Trophoblast cell (in vitro differentiated cells and primary cell): ENCODE measurements at regions not wholly inside any gene's neighbourhood (a gene's known extent, or its start where the extent isn't known, plus 50 kb on each side); places are given as distances from the start of the nearest gene placed in this dataset.
"Not testable (repeated sequence)": the region's sequence is repeated elsewhere in the genome, so short reads cannot be mapped to it uniquely, and the experiment has no call there.

Source experiments
- DNase-seq, 2 donors: peaks; one replicate each; pipeline ENCODE4 v3.0.0-alpha.2; 2016
- H2AFZ ChIP-seq: 2 replicates; pipeline ENCODE4 v1.6.1; 2013; ENCODE audit warnings: low read length, moderate library complexity, mild to moderate bottlenecking; ENCODE audit not compliant: insufficient read depth, poor library complexity
- H2AK5ac ChIP-seq: 2 replicates; pipeline ENCODE4 v1.6.1; 2013; ENCODE audit warnings: mild to moderate bottlenecking, low read length
- H2BK120ac ChIP-seq: 2 replicates; pipeline ENCODE4 v1.6.1; 2013; ENCODE audit warnings: low read length, mild to moderate bottlenecking, moderate library complexity; ENCODE audit not compliant: insufficient read depth, poor library complexity
- H2BK12ac ChIP-seq: 2 replicates; pipeline ENCODE4 v1.6.1; 2013; ENCODE audit warnings: mild to moderate bottlenecking, low read length, moderate library complexity
- H2BK5ac ChIP-seq: 2 replicates; pipeline ENCODE4 v1.6.1; 2013; ENCODE audit warnings: low read length, low read depth, moderate library complexity, mild to moderate bottlenecking; ENCODE audit not compliant: poor library complexity
- H3K14ac ChIP-seq: 2 replicates; pipeline ENCODE4 v1.6.1; 2013; ENCODE audit warnings: mild to moderate bottlenecking, low read length
- H3K18ac ChIP-seq: 2 replicates; pipeline ENCODE4 v1.6.1; 2013; ENCODE audit warnings: mild to moderate bottlenecking, low read length
- H3K23ac ChIP-seq: 2 replicates; pipeline ENCODE4 v1.6.1; 2013; ENCODE audit warnings: low read length
- H3K27ac ChIP-seq: 2 replicates; pipeline ENCODE4 v1.5.1; 2013; ENCODE audit warnings: low read depth, mild to moderate bottlenecking, inconsistent platforms, low read length, moderate library complexity
- H3K27me3 ChIP-seq: 2 replicates; pipeline ENCODE4 v1.6.1; 2013; ENCODE audit warnings: inconsistent platforms, mild to moderate bottlenecking, low read length, moderate library complexity; ENCODE audit not compliant: insufficient read depth
- H3K36me3 ChIP-seq, 2 experiments: 1 replicate in 1 of 2; 2 replicates in 1 of 2; pipeline ENCODE4 v1.6.1; 2013; ENCODE audit warnings: low read length in 2 of 2, mild to moderate bottlenecking in 2 of 2, moderate library complexity in 1 of 2; ENCODE audit not compliant: insufficient read depth in 2 of 2, control insufficient read depth in 1 of 2
- H3K4ac ChIP-seq: 2 replicates; pipeline ENCODE4 v1.6.1; 2013; ENCODE audit warnings: low read depth, mild to moderate bottlenecking, low read length, moderate library complexity
- H3K4me1 ChIP-seq, 2 experiments: 1 replicate in 1 of 2; 2 replicates in 1 of 2; pipeline ENCODE4 v1.6.1; 2013; ENCODE audit warnings: low read length in 2 of 2, mild to moderate bottlenecking in 2 of 2, moderate library complexity in 1 of 2; ENCODE audit not compliant: insufficient read depth in 2 of 2, control insufficient read depth in 1 of 2
- H3K4me2 ChIP-seq: 2 replicates; pipeline ENCODE4 v1.6.1; 2013; ENCODE audit warnings: inconsistent platforms, mild to moderate bottlenecking, low read length, moderate library complexity
- H3K4me3 ChIP-seq: 2 replicates; pipeline ENCODE4 v1.5.1; 2013; ENCODE audit warnings: mild to moderate bottlenecking, low read depth, low read length, inconsistent platforms
- H3K79me1 ChIP-seq: one replicate; pipeline ENCODE4 v1.6.1; 2013; ENCODE audit warnings: low read length
- H3K79me2 ChIP-seq: 2 replicates; pipeline ENCODE4 v1.6.1; 2013; ENCODE audit warnings: low read length, mild to moderate bottlenecking; ENCODE audit not compliant: control insufficient read depth, insufficient read depth, poor library complexity
- H3K9ac ChIP-seq: 2 replicates; pipeline ENCODE4 v1.6.1; 2013; ENCODE audit warnings: mild to moderate bottlenecking, low read length
- H3K9me3 ChIP-seq: 2 replicates; pipeline ENCODE4 v1.6.1; 2013; ENCODE audit warnings: low read depth, mild to moderate bottlenecking, control low read depth, inconsistent platforms, low read length; ENCODE audit not compliant: insufficient read depth
- H4K12ac ChIP-seq: 2 replicates; pipeline ENCODE4 v1.6.1; 2013; ENCODE audit warnings: low read depth, mild to moderate bottlenecking, low read length, moderate library complexity
- H4K8ac ChIP-seq: 2 replicates; pipeline ENCODE4 v1.6.1; 2013; ENCODE audit warnings: low read depth, mild to moderate bottlenecking, low read length, moderate library complexity
- H4K91ac ChIP-seq: one replicate; pipeline ENCODE4 v1.6.1; 2013; ENCODE audit warnings: low read depth, mild to moderate bottlenecking, low read length, moderate library complexity
- WGBS: extraction: QIAGEN DNeasy Blood & Tissue Kit; methylation state at CpG from one replicate; pipeline ENCODE4 v1.1.7; 2013; ENCODE audit warnings: missing lambda C conversion rate; ENCODE audit not compliant: insufficient read length, insufficient coverage; ENCODE audit errors: extremely low coverage; 5-methylcytosine and 5-hydroxymethylcytosine counted together

- no peaks in the 10 kb centered on the region for H3K79me2 ChIP-seq
- no peak overlapping the region for H3K27ac ChIP-seq
- H2BK5ac ChIP-seq, result no peak overlapping the region
Measured at GRCh38 chr19:29040951-29041350, 172.0 kb downstream of the UQCRFS1 start.

GRCh38 chr19:29040292-29040691, 172.7 kb downstream of the UQCRFS1 start:
- WGBS, result no CpG with 5 or more reads among the region's 7 CpGs

More at GRCh38 chr19:29040951-29041350, 172.0 kb downstream of the UQCRFS1 start:
- no peaks in the 10 kb centered on the region for H3K27me3 ChIP-seq
- no peak overlapping the region for H3K4me3 ChIP-seq
- no peak overlapping the region for H3K4me2 ChIP-seq
- no peak overlapping the region for H2BK12ac ChIP-seq
- no peak overlapping the region for H3K9ac ChIP-seq
- no peaks in the 10 kb centered on the region for H3K36me3 ChIP-seq
- no peak overlapping the region for H4K91ac ChIP-seq
- H3K4me1 ChIP-seq, result no peaks in the 10 kb centered on the region
- H4K12ac ChIP-seq, result no peak overlapping the region
- H2AK5ac ChIP-seq, result no peak overlapping the region
- H3K79me1 ChIP-seq, result no peaks in the 10 kb centered on the region
- no CpG with 5 or more reads among the region's 6 CpGs for WGBS
- no peak overlapping the region for H3K4ac ChIP-seq
- H2BK120ac ChIP-seq, result no peak overlapping the region
- no peaks in the 10 kb centered on the region for H3K9me3 ChIP-seq
- no peak for DNase-seq
- no peak overlapping the region for H4K8ac ChIP-seq
- H3K18ac ChIP-seq, result no peak overlapping the region
- no peak overlapping the region for H3K23ac ChIP-seq
- no peak overlapping the region for H2AFZ ChIP-seq
- H3K14ac ChIP-seq, result no peak overlapping the region

GRCh38 chr19:29039036-29039435, 173.9 kb downstream of the UQCRFS1 start:
- H2AK5ac ChIP-seq, H3K4me1 ChIP-seq, H3K4ac ChIP-seq, H4K91ac ChIP-seq, H3K4me3 ChIP-seq, H3K79me2 ChIP-seq, H3K27ac ChIP-seq, H3K14ac ChIP-seq, H2AFZ ChIP-seq, H3K79me1 ChIP-seq, H4K8ac ChIP-seq, DNase-seq, H3K27me3 ChIP-seq, H3K23ac ChIP-seq, H4K12ac ChIP-seq, H3K4me2 ChIP-seq, H2BK120ac ChIP-seq, H3K36me3 ChIP-seq, H2BK5ac ChIP-seq, H3K18ac ChIP-seq, H2BK12ac ChIP-seq, H3K9me3 ChIP-seq, H3K9ac ChIP-seq: not testable (repeated sequence)
- WGBS, result no CpG with 5 or more reads among the region's 3 CpGs

More at GRCh38 chr19:29040292-29040691, 172.7 kb downstream of the UQCRFS1 start:
- Histone ChIP-seq H2AFZ (no peak overlapping the region), H3K23ac (no peak overlapping the region), H2AK5ac (no peak overlapping the region), H4K91ac (no peak overlapping the region), H3K79me2 (no peaks in the 10 kb centered on the region), H3K9ac (no peak overlapping the region), H4K12ac (no peak overlapping the region), H3K27ac (no peak overlapping the region), H2BK120ac (no peak overlapping the region), H3K36me3 (no peaks in the 10 kb centered on the region), H3K9me3 (no peaks in the 10 kb centered on the region), H3K27me3 (no peaks in the 10 kb centered on the region), H3K18ac (no peak overlapping the region), H3K4me3 (no peak overlapping the region), H4K8ac (no peak overlapping the region), H3K4me2 (no peak overlapping the region), H3K4me1 (no peaks in the 10 kb centered on the region), H3K14ac (no peak overlapping the region), H2BK12ac (no peak overlapping the region), H3K4ac (no peak overlapping the region), H3K79me1 (no peaks in the 10 kb centered on the region), H2BK5ac (no peak overlapping the region)
- no peak for DNase-seq

- Histone ChIP-seq H3K4me3 (no peak overlapping the region), H3K9ac (no peak overlapping the region), H3K23ac (no peak overlapping the region), H3K36me3 (no peaks in the 10 kb centered on the region), H4K12ac (no peak overlapping the region), H3K18ac (no peak overlapping the region), H2AK5ac (no peak overlapping the region), H2BK120ac (no peak overlapping the region), H3K4me2 (no peak overlapping the region), H2BK12ac (no peak overlapping the region), H3K79me2 (no peaks in the 10 kb centered on the region), H3K27ac (no peak overlapping the region), H3K79me1 (no peaks in the 10 kb centered on the region), H4K8ac (no peak overlapping the region), H2AFZ (no peak overlapping the region), H2BK5ac (no peak overlapping the region), H3K4ac (no peak overlapping the region), H3K14ac (no peak overlapping the region), H3K4me1 (no peaks in the 10 kb centered on the region), H3K27me3 (no peaks in the 10 kb centered on the region), H3K9me3 (no peaks in the 10 kb centered on the region), H4K91ac (no peak overlapping the region)
- DNase-seq, result no peak
- WGBS, result no CpG with 5 or more reads among the region's 1 CpG
Measured at GRCh38 chr19:29031216-29031615, 181.7 kb downstream of the UQCRFS1 start.
